ENCODE measurements at regions not wholly inside any gene's neighbourhood (a gene's known extent, or its start where the extent isn't known, plus 50 kb on each side); places are given as distances from the start of the nearest gene placed in this dataset.

DNA sequence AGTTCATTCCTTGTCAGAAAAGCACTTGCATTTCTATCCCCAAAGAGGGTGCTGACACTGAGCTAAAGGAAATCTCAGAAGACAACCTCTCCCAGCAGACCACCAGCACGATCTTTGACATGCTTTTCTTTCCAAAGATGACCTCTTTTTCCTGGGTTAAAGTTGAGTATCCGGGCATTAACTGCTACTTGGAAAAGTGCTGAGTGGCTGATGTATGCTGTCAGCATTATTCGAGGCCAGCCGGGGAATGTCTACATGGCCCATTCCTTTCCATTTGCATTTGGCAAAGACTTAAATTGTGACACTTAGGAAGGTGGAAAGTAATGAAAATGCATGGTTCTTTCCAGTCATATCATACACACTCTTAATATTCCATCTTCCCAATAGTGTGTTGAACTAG, 90.6 kb upstream of the SKAP2 start:
- TF ChIP-seq, protein P1, sequence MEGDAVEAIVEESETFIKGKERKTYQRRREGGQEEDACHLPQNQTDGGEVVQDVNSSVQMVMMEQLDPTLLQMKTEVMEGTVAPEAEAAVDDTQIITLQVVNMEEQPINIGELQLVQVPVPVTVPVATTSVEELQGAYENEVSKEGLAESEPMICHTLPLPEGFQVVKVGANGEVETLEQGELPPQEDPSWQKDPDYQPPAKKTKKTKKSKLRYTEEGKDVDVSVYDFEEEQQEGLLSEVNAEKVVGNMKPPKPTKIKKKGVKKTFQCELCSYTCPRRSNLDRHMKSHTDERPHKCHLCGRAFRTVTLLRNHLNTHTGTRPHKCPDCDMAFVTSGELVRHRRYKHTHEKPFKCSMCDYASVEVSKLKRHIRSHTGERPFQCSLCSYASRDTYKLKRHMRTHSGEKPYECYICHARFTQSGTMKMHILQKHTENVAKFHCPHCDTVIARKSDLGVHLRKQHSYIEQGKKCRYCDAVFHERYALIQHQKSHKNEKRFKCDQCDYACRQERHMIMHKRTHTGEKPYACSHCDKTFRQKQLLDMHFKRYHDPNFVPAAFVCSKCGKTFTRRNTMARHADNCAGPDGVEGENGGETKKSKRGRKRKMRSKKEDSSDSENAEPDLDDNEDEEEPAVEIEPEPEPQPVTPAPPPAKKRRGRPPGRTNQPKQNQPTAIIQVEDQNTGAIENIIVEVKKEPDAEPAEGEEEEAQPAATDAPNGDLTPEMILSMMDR (IDR thresholded peaks at IDR 0.05; ENCODE audit: poor library complexity): no peak
- TF ChIP-seq EZH2phosphoT487 (IDR thresholded peaks at IDR 0.05; ENCODE audit: low read depth, severe bottlenecking, unreplicated experiment) (no peak), EZH2 (IDR thresholded peaks at IDR 0.05; ENCODE audit: borderline replicate concordance) (no peak)

All from hepatocyte (in vitro differentiated cells).